ENCODE measurements at regions not wholly inside any gene's neighbourhood (a gene's known extent, or its start where the extent isn't known, plus 50 kb on each side); places are given as distances from the start of the nearest gene placed in this dataset.
A peak's percentile ranks its signal among the peaks of the same experiment; 100 is the strongest.

DNA sequence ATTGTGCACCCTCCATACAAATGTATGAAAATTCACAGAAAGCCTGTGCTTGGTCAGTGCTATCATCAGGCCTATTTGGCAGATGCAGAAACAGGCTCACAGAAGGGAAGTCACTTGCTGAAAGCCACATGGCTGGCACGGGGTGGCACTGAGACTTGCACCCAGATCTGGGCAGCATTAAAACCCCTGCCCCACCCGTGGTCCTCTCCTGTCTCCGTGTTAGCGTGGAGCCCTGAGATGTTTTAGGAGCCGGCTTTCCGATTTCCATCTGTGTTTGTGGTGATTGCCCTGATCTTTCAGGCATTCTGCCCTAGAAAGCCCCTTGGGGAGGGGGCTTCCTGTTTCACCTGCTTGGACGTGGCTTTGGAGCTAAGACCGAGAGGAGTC lies 102.2 kb upstream of the IER5L start:
- DNase-seq = no peak

DNA sequence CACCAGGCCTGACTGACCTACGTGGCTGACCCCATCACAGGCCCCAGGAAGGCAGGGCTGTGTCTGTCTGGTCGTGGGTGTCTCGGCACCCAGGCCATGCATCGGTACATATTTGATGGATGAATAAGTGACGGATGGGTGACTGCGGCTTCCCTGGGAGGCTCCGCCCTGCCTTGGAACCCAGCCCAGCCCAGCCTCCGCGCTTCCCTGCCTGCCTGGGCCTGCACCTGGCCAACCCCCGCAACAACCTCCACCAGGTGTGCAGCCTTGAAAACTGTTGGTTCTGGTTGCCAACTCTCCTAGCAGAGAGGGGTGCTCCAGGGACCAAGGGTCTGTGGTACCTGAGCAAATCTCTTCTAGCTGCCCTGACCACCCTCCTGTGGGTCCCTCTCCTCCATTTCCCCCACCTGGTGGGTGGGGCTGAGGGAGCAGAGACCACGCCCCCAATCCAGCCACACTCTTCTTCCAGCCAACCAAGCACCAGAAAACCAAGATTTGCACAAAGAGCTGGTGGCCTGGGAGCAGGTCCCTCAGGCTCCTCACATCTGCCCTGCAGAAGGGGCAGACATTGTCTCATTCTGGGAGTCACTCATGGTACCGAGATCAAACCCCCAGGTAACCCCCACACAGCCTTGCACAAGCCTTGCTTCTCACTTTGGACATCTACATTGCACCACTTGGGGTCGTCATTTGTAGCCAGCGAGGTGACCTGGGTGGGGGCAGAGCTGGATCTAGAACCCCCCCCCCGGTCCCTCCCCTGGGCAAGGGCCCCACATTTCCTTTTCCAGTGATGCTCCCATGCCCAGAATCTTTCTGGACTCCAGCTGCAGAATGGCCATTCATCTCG lies 100.6 kb upstream of the IER5L start:
- DNase-seq = peak; percentile 79 to 89 (median 84)

DNA sequence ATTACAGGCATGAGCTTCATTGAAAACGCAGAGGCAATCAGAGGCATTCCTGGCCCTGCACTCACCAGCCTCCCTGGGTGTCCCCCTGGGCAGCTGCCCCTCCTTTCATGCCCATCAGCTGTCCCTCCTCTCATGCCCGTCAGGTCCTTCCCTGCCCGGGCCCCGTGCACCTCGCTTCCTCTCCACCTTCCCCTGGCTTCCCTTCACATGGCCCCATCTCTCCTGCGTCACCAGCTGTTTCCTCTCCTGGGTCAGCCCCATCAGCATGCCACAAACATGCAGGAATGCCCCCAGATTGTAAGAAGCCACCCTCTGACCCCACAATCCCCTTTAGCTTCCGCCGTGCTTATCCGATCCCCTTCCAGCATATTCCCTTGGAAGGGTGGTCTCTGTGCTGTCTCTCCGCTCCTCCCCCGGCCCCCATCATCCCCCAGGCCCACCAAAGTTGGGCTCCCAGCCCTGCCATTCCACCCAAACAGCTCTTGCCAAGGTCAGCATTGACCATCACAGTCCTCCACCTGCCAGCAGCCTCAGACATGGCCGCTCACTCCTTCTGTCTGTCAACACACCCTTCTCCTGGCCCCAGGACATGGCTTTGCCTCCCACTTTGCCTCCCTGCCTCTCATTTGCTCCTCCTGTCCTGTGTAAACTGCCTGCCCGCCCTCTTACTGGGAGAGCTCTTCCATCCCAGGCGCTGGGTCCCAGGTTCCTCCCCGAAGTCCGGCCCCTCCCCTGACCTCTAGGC lies 98.6 kb upstream of the IER5L start:
- no peak for DNase-seq

DNA sequence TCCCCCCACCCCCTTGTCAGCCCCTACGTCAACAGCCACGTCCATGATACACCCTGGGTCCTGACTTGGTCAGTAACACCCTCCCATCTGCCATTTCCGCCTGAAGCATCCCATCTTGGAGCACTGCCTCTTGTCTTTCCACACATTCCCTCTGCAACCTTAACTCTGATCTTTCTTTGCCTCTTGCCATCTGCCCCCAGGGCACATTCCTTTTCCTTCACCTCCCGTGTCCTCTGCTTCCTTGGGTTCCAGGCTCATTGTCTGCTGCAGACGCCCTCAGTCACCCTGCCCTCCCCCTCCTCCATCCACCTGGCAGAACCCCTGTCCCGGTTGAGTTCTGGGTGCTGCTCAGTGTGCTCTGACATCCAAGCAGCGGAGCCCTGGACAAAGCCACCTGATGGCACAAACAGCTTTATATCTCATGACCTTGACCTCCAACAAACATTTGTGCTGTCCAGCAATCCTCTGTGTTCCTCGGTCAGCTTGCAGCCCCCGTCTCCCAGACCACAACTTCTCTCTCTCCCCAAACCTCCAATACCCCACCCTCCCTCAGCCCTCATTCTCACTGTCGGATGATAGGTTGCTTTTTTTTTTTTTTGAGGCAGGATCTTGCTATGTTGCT lies 97.7 kb upstream of the IER5L start:
- DNase-seq = no peak

DNA sequence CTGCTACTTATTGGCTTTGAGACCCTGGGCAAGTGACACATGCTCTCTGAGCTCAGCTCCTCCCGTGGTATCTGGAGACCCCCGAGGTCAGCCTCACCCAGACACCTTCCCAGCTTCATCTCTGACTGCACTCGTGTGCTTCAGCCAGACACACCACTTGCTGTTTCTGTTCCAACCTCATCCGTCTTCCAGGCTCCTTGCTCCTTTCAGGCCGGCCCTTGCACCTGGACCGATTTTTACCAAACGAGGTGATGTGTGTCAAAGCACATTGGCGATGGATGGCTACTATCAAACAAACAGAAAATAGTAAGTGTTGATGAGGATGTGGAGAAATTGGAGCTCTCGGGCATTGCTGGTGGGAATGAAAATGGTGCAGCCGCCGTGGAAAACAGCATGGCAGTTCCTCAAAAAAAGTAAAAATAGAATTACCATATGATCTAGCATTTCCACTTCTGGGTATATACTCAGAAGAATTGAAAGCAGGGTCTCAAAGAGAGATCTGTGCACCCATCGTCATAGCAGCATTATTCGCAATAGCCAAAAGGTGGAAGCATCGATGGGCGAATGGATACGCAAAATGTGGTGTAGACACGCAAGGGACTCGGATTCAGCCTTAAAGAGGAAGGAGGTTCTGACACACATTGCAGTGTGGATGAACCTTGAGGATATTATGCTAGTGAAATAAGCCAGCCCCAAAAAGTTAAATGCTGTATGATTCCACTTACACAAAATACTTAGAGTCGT lies 96.1 kb upstream of the IER5L start:
- no peak for DNase-seq

DNA sequence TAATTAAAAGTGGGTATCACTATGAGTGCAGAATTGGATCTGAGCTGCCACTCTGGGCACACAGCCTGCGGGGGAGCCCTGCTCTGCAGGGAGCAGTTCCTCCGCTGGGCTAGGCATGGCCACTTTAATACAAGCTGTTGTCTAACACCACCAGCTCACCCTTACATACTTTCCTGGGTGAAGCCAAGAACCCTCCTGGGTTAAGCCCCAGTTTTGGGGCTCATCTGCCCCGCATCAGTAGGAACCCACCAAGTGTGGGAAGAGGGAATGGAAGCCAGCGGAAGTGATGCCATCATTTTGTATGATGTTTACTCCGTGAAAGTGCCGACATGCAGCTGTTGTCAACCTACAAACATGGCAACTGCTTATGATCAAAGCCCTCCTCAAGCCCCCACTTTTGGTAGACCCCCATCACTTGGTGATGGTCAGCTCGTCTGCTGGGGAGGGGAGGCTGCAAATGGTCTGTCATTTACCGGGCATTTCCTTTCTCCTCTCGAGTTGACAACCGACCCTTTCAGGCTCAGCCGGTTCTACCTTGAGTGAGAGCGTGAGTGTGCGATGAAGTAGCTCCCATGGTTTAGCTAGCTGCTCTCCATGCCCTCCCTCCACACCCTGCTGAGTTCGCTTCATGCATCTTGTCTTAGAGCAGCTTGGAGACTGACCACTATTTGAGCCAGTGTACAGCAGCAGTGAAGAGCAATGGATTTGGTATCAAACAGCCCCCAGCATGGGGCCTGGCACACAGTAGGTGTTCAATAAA lies 95.3 kb upstream of the IER5L start:
- no peak for DNase-seq

DNA sequence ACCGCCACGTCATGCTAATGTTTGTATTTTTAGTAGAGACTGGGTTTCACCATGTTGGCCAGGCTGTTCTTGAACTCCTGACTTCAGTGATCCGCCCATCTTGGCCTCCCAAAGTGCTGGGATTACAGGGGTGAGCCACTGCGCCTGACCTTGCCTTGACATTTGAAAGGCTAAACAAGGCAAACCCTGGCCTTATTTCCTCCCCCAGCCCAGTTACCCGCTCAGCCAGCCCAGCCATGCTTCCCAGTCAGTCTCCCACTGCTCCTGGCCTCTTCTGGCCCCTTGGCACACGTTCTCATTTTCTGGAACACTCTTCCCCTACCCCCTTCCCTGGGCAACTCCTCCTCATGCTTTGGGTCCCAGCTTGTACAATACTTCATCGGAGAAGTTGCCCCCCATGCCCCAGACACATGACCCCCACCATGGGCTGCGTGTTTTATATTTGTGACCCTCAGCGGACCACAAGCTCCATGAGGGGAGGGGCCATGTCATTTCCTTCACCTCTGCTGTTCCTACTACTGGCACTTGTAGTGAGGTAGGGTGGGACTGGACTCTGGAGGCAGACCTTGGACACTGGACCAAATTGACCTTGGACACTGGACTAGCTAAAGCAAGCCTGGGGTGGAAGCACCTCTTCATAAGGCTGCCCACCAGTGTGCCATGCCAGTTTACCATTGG lies 94.4 kb upstream of the IER5L start:
- no peak for DNase-seq

DNA sequence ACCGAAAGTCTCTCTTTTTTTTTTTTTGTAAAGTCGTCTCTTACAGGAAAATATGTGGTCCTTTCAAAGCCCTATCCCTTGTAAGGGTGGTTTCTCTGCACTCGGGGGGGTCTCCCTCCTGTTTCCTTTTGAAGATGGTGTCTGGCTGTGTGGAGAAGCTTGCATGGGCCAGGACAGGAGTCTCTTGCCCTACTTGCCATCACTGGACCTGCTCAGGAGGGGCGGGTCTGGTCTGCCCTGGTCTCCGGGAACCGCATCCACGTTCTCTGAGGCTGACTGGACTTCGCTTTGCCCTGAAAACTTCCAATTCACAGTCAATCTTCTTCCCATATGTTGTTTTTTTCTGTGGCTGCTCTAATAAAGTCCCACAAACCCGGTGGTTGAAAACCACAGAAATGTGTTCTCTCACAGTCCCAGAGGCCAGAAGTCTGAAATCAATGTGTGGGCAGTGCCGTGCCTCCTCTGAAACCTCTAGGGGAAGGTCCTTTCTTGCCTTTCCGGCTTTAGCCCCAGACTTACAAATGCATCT lies 92.9 kb upstream of the IER5L start:
- DNase-seq = no peak

DNA sequence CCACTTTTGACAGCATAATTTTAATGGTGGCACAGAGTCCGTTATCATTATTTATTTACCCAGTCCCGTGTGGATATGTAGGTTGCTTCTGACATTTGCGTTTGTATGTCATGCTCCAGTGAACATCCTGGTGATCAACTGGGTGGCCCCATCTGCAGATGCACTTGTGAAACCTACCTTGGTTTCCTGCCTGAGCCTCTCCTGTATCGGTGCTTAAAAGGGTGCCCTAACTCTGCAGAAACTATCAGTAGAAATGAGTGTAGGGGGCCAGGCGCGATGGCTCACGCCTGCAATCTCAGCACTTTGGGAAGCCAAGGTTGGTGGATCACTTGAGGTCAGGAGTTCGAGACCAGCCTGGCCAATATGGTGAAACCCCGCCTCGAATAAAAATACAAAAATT lies 92.1 kb upstream of the IER5L start:
- no peak for DNase-seq

DNA sequence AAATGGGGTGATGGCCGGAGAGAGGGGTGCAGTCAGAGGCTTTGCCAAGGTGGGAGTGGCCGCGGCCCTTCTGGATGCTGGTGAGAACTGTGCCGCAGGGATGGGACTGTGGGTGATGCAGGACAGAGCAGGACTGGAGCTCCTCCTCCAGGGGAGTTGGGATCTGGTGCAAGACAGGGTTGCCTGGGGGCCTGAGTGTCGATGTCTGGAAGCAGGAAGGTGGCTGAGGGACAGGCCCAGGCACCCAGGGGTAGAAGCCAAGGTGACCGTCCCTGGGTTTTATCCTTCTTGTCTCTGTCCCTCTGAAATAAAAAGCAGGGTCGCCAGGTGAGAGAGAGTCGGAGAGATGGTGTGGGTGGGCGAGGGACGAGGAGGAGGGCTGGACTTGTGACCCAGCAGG lies 89.1 kb upstream of the IER5L start:
- peak in 1 of 3 experiments; percentile 18 for DNase-seq

DNA sequence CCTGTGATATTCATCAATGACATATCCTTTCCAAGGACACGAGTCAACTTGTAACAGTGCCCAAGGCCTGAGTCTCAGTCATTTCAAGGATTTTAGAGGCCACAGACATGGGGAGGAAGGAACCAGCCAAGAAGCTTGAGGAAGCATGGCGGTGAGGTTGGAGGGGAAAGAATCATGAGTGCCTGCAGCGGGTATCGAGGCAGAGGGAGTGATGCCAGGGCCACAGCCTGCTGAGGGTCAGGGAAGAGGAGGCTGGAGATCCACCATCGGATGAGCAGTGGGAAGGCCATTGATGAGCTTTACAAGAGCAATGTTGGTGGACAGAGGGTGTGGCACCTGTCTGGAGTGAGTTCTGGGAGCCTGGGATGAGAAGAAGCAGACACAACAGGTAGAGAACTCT lies 88.5 kb upstream of the IER5L start:
- no peak for DNase-seq

DNA sequence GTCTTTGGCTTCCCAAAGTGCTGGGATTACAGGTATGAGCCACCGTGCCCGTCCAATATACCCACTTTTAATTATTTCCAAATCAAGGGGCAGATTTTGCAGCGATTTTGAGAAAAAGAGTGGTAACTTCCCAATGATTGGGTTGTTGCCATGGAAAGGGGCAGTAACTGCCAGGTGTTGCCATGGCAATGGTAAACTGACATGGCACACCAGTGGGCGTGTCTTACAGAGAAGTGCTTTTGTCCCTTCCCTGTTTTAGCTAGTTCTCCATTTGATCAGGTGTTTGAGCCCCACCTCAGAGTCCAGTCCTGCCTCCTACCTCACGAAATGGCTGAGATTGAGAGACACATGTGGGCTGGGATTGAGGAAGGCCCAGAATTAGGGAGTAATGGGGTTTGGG lies 86.3 kb upstream of the IER5L start:
- DNase-seq = peak in 1 of 3 experiments; percentile 4

DNA sequence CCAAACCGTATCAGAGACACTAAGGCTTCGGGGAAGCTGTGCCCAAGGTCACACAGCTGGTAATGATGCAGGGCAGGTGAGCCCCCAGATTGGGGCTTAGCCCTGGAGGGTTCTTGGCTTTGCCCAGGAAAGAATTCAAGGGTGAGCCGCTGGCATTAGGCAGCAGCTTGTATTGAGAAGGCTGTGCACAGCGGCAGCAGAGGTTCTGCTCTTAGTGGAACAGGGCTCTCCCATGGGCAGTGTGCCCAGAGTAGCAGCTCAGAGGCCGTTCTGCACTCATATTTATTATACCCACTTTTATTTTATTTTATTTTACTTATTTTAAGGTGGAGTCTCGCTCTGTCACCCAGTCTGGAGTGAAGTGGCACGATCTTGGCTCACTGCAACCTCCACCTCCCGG lies 85.8 kb upstream of the IER5L start:
- no peak for DNase-seq

DNA sequence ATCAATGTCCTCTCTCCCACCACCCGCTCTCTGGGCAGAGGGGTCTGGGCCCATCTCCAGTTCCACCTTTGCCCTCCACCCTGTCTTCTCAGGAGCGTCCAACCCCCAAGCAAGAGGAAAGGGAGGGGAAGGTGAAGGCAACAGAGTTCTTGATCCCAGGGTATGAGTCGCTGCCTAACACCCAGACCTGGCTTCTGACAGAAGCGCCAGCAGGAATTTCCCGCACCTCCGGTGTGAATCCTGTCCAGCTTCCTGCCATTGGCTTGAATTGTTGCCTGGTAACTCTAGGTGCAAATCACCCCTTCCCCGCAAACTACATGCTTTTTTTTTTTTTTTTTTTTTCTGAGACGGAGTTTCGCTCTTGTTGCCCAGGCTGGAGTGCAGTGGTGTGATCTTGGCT lies 84.2 kb upstream of the IER5L start:
- DNase-seq = no peak

DNA sequence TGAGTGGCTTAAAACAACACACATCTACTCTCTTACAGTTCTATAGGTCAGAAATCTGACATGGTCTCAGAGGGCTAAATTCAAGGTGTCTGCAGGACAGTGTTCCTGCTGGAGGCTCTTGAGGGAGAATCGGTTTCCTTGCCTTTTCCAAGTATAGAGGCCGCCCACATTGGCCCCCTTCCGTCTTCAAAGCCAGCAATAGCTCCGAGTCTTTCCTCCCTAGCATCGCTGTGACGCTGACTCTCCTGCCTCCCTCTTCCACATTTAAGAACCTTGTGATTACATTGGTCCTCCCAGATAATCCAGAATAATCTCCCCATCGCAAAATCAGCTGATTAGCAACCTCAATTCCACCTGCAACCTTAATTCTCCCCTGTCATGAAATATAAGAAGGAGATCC lies 81.3 kb upstream of the IER5L start:
- no peak for DNase-seq

DNA sequence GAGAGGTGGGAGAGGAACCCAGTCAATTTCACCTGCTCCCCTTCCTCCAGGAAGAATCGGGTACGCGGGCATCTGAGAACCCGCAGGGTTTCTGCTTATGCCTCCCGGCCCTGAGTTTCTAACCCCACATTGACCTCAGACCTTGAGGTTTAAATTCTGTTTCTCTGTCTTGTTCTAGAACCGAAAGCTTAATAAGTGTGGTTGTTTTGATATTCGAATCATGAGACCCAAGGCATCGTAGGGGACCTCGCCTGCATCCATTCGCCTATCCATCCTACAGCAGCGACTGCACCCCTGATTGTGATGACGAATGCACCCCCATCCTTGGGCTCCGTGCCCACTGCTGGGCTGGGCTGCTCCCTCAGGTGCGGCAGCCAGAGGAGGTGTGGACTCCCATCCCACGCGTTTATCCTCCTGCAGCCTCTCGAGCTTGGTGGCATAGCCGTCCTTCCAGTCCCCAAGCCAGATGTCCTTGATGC lies 80.8 kb upstream of the IER5L start:
- peak in 2 of 3 experiments; percentile 84 to 91 for DNase-seq

DNA sequence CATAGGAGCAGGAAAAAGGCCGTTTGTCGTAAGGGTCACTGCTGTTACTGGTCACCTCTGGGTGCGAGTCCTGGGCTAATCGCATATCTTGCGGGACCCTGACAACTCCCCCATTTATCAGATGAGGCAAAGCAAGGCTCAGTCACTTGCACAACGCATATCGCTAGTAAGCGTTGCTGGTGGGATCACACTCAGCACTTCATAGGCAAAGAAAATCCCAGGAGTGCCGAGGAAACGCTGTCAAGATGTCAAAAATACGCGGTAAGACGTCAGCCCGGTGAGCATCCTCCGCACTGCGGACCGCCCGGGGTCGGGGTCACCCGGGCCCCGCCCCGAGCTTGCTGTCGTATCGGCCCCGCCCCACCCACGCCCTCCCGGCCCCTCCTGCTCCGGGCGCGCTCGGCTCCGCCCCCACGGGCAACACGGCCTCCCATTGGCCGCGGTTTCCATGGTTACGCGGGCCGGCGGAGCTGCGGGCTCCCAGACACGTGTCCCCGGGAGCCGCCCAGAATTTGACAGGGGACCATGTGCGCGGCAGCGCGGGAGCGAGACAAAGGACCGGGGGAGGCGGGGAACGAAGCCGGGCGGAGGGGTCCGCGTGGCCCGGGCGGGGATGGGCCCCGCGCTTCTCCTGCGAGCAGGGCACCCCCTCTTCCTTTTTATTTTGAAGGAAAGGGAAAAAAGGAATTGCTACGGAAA lies 80.2 kb upstream of the IER5L start:
- peak; percentile 64 to 99 (median 99) for DNase-seq

DNA sequence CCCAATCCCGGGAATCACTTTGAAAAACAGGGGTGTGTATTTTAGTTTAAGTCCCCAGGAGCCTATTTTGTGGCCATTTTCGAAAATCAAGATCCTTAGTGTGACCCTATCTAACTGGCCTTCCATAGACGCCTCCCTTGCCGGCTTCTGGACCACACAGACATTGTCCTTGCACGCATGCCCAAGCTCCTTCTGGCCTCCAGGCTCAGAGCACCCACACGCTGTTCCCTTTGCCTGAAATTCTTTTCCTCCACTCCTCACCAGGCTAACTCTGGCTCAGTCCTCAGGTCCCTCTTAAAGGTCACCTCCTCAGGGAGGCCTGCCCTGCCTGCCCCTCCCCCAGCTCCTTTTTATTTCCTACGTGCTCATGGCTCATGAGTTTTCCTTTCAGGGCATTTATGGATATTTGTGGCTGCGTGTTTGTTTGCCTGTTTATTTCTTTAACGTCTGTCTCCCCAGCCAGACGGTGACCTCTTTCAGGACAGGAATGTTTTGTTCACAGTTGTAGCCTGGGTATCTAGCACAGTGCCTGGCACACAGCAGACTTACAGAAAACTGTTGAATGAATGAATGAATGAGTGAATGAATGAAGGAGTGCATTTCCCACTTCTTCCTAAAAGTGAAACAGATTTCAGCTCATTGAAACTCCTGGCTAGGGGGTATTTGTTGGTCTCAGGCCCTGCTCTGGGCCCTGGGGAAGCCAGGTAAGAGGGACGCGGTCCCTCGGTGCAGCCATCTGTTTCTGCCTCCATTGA lies 79.1 kb upstream of the IER5L start:
- DNase-seq = no peak

DNA sequence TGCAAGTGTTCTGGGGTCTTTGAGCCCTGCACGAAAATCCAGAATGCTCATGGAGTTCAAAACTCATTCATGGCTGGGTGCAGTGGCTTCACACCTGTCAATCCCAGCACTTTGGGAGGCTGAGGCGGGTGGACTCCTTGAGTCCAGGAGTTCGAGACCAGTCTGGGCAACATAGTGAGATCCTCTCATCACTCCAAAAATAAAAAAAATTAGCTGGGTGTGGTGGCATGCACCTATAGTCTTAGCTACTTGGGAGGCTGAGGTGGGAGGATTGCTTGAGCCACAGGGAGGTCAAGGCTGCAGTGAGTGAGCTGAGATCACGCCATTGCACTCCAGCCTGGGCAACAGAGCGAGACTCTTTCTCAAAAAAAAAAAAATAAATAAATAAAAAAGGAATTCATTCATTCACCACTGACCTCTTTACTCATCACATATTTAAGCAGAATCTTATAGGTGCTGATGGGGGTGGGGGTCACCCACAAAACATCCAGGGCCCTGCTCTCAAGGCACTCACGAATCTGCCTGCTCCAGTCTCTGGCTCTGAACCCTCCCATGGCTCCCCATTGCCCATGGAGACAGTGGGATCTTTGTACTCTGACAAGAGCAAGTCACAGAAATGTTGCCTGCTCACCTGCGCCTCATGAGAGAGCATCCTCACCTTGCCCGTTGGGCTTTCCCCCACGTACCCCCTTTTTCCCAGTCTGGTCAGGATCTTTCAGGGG lies 76.7 kb upstream of the IER5L start:
- DNase-seq = no peak
